ENCODE measurements at regions not wholly inside any gene's neighbourhood (a gene's known extent, or its start where the extent isn't known, plus 50 kb on each side); places are given as distances from the start of the nearest gene placed in this dataset.

DNA sequence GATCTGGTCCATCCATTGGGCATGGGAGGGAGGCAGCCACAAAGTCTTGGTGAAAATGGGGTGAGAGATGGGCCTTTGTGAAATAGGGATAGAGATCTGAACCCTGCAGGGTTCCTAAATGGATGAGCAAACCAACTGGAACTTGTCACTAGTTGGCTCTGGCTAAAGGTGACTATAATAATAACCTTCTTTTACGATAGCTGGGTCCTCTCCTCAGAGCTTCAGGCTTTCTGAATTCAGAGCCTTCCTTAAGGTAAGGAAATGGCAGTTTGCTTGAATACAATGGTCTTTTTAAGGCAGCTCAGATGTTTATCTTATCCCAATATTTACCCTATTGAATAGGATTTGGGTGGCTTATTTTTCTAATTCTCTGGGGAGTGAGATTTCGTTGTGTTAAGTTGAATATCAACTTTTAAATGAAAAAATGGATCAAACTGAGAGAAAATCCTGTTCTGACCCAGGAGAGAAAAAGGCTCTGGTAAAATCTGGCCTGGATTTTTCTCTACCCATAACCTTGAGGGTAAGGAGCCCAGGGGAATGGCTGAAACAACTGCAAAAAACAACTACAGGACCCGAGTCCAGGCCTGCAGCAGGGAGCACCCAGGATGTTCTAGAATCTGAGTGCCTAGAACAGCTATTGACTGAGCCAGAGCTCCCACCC lies 61.1 kb upstream of the CXCR4 start:
- no peak for ATAC-seq
- H3K9me3 ChIP-seq = no peaks in the 10 kb centered on the region
- no peak overlapping the region for H3K4me3 ChIP-seq
- H3K27me3 ChIP-seq = no peaks in the 10 kb centered on the region
- no peak for TF ChIP-seq POLR2A (IDR thresholded peaks at IDR 0.05)
- TF ChIP-seq, protein P1, sequence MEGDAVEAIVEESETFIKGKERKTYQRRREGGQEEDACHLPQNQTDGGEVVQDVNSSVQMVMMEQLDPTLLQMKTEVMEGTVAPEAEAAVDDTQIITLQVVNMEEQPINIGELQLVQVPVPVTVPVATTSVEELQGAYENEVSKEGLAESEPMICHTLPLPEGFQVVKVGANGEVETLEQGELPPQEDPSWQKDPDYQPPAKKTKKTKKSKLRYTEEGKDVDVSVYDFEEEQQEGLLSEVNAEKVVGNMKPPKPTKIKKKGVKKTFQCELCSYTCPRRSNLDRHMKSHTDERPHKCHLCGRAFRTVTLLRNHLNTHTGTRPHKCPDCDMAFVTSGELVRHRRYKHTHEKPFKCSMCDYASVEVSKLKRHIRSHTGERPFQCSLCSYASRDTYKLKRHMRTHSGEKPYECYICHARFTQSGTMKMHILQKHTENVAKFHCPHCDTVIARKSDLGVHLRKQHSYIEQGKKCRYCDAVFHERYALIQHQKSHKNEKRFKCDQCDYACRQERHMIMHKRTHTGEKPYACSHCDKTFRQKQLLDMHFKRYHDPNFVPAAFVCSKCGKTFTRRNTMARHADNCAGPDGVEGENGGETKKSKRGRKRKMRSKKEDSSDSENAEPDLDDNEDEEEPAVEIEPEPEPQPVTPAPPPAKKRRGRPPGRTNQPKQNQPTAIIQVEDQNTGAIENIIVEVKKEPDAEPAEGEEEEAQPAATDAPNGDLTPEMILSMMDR (IDR thresholded peaks at IDR 0.05 in 4 of 5, conservative IDR thresholded peaks at IDR 0.05 in 1 of 5) = no peak
- no peak for DNase-seq
- H3K4me1 ChIP-seq = no peaks in the 10 kb centered on the region
- H3K36me3 ChIP-seq = no peaks in the 10 kb centered on the region
- H3K27ac ChIP-seq = no peak overlapping the region
- in situ Hi-C loops (cut with MboI; ENCODE audit: low sequenced_read_pairs in 4 of 4) (no loop called here), intact Hi-C loops (cut with DNase I; ENCODE audit: low total_unique reads) (no loop called here)

DNA sequence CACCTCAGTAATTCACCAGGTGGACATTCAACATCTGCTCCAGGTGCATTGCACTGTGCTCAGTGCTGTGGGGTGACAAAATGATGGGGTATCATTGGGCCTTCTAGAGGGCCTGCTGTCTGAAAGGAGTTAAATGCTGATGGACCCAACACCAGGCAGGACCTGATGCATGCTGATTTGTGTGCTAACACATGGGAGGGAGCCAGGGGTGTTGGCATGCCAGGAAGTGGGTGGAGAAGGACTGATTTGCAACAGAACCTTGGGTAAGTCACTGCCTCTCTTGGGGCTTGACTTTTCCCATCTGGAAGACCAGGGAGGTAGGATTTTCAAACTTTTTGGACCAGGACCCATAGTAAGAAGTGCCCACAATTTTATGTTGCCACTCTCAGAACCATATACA lies 57.9 kb upstream of the CXCR4 start:
- H3K4me1 ChIP-seq = no peaks in the 10 kb centered on the region
- no peaks in the 10 kb centered on the region for H3K36me3 ChIP-seq
- no peaks in the 10 kb centered on the region for H3K9me3 ChIP-seq
- TF ChIP-seq, protein P1 (IDR thresholded peaks at IDR 0.05 in 4 of 5, conservative IDR thresholded peaks at IDR 0.05 in 1 of 5) = no peak
- TF ChIP-seq POLR2A (IDR thresholded peaks at IDR 0.05) = no peak
- no peaks in the 10 kb centered on the region for H3K27me3 ChIP-seq
- ATAC-seq (no peak), DNase-seq (no peak)
- no peak overlapping the region for H3K4me3 ChIP-seq
- intact Hi-C loops (cut with DNase I; ENCODE audit: low total_unique reads) (no loop called here), in situ Hi-C loops (cut with MboI; ENCODE audit: low sequenced_read_pairs in 4 of 4) (no loop called here)
- H3K27ac ChIP-seq = no peak overlapping the region

DNA sequence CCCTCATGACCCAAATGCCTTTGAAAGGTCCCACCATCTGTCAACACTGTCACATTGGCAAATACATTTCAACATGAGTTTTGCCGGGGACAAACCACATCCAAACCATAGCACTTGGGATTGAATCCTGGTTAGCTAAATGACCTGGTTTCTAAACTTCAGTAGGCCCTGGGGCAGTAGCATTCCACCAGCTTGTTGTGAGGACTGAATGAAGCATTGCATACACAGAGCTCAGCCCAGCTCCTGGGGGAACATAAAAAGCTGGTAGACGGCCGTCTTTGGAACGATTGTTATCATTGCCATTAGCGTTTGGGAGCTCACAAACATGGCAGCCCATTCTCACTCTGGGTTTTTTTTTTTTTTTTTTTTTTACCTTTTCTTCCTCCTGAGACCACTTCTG lies 57.5 kb upstream of the CXCR4 start:
- DNase-seq (no peak), ATAC-seq (no peak)
- intact Hi-C loops (cut with DNase I; ENCODE audit: low total_unique reads) = no loop called here
- in situ Hi-C loops (cut with MboI; ENCODE audit: low sequenced_read_pairs in 4 of 4) = no loop called here
- Histone ChIP-seq H3K4me3 (no peak overlapping the region), H3K4me1 (no peaks in the 10 kb centered on the region), H3K27me3 (no peaks in the 10 kb centered on the region), H3K9me3 (no peaks in the 10 kb centered on the region), H3K36me3 (no peaks in the 10 kb centered on the region), H3K27ac (no peak overlapping the region)
- TF ChIP-seq POLR2A (IDR thresholded peaks at IDR 0.05) = no peak
- TF ChIP-seq, protein P1 (IDR thresholded peaks at IDR 0.05 in 4 of 5, conservative IDR thresholded peaks at IDR 0.05 in 1 of 5) = no peak

DNA sequence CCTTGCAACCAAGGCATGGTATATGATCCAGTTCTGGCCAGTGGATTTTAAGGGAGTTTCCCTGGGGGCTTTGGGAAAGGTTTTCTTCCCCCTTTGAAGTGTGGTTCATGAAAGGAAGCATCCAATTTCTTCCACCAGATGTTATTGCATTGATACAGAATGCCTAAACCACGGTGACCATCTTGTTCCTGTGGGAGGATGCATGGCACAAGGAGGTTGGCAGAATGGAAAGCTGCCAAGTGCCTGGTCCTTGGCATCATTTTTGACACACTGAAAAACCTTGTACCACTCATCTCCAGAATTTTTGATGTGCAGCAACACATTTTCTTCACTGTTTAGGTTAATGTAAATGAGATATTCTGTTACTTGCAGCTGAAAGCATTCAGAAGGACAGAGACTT lies 55.2 kb upstream of the CXCR4 start:
- no peak for ATAC-seq
- H3K36me3 ChIP-seq = no peaks in the 10 kb centered on the region

More for the DNA sequence above, 55.2 kb upstream of the CXCR4 start:
- no peak overlapping the region for H3K27ac ChIP-seq
- H3K4me3 ChIP-seq = no peak overlapping the region
- intact Hi-C loops (cut with DNase I; ENCODE audit: low total_unique reads) (no loop called here), in situ Hi-C loops (cut with MboI; ENCODE audit: low sequenced_read_pairs in 4 of 4) (no loop called here)
- TF ChIP-seq POLR2A (IDR thresholded peaks at IDR 0.05) = no peak
- TF ChIP-seq, protein P1 (IDR thresholded peaks at IDR 0.05 in 4 of 5, conservative IDR thresholded peaks at IDR 0.05 in 1 of 5) = no peak
- H3K4me1 ChIP-seq = no peaks in the 10 kb centered on the region
- DNase-seq = no peak
- H3K9me3 ChIP-seq = no peaks in the 10 kb centered on the region
- H3K27me3 ChIP-seq = no peaks in the 10 kb centered on the region
